GM06990 (cell line): ENCODE measurements at regions not wholly inside any gene's neighbourhood (a gene's known extent, or its start where the extent isn't known, plus 50 kb on each side); places are given as distances from the start of the nearest gene placed in this dataset.

Experiments
- DNase-seq: peaks from one replicate; pipeline ENCODE4 v3.0.0-alpha.2; 2011; ENCODE audit not compliant: insufficient read length; ENCODE audit errors: extremely low read depth
- H3K27me3 ChIP-seq: replicated peaks from 2 replicates; pipeline ENCODE4 v1.6.0; 2011; ENCODE audit warnings: low read length; ENCODE audit not compliant: control insufficient read depth, insufficient read depth
- H3K36me3 ChIP-seq: 2 replicates; pipeline ENCODE4 v1.5.1; 2011; ENCODE audit warnings: low read length; ENCODE audit not compliant: control insufficient read depth, insufficient read depth
- H3K4me3 ChIP-seq: replicated peaks from 2 replicates; pipeline ENCODE4 v1.5.1; 2011; ENCODE audit warnings: low read depth, mild to moderate bottlenecking, control low read depth, low read length
- TF ChIP-seq, protein P1 (sequence below): IDR thresholded peaks from 2 replicates; pipeline ENCODE4 v1.5.1; 2011; ENCODE audit warnings: low read length, control low read depth, mild to moderate bottlenecking, inconsistent platforms; ENCODE audit not compliant: insufficient read depth, poor library complexity, severe bottlenecking

DNA sequence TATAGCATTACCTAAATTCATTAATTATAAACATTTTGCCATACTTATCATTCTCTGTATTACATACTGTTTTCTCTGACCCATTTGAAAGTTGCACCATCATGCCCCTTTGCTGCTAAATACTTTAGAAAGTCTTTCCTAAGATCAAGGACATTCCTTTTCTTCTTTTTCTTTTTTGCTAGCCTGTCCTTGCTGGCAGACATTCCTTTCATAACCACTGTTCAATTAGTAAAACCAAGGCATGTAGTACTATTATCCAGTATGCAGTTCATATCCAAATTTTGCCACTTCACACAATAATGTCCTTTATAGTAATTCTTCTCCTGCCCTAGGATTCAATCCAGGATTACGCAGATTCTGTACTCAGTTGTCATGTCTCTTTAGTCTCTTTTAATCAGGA, 321.0 kb upstream of the C2CD4B start:
- DNase-seq = no peak
- peaks cover 1% of the 10 kb centered on the region; the same call in 1 of the 2 replicates for H3K27me3 ChIP-seq
- H3K36me3 ChIP-seq = no peaks in the 10 kb centered on the region
- TF ChIP-seq, protein P1, sequence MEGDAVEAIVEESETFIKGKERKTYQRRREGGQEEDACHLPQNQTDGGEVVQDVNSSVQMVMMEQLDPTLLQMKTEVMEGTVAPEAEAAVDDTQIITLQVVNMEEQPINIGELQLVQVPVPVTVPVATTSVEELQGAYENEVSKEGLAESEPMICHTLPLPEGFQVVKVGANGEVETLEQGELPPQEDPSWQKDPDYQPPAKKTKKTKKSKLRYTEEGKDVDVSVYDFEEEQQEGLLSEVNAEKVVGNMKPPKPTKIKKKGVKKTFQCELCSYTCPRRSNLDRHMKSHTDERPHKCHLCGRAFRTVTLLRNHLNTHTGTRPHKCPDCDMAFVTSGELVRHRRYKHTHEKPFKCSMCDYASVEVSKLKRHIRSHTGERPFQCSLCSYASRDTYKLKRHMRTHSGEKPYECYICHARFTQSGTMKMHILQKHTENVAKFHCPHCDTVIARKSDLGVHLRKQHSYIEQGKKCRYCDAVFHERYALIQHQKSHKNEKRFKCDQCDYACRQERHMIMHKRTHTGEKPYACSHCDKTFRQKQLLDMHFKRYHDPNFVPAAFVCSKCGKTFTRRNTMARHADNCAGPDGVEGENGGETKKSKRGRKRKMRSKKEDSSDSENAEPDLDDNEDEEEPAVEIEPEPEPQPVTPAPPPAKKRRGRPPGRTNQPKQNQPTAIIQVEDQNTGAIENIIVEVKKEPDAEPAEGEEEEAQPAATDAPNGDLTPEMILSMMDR = no peak
- no peak overlapping the region for H3K4me3 ChIP-seq

DNA sequence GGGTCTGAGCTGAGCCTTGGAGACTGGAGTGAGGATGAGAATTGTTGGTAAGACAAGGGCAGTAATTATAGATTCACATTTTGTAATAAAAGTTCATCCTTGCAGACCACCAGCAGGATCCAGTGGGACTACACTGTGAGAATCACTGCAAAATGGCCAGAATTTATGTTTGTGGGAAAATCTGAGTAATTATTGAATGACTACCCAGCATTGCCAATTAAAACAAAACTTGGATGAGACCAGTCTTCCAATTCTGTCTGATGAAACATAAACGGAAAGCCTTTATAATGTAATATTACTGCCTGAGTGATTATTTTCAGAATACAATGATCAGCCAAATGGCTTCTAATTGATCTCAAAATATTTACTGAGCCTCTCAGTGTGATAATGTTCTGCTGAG, 323.3 kb upstream of the C2CD4B start:
- Histone ChIP-seq H3K36me3 (no peaks in the 10 kb centered on the region), H3K27me3 (peaks cover 1% of the 10 kb centered on the region; the same call in 1 of the 2 replicates), H3K4me3 (no peak overlapping the region)
- no peak for DNase-seq
- TF ChIP-seq, protein P1 = no peak

DNA sequence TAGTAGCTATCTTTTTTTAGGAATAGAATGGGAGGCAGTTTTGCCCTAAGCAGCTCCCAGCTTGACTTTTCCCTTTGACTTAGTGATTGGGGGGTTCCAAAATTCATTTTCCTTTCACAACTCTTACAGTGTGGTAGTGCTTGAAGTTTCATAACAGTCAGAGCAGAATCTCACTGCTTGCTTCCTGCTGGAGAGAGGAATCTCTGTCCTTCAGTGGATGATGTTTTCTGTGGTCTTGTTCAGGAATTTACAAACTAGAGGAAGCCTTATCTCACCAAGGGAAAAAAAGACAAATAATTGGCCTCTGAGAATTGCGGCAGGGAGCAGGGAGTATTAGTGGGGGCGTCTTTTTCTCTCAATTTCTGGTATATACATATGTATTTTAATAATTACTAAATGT, 326.6 kb upstream of the C2CD4B start:
- Histone ChIP-seq H3K36me3 (no peaks in the 10 kb centered on the region), H3K4me3 (no peak overlapping the region), H3K27me3 (no peaks in the 10 kb centered on the region; the same call in 1 of the 2 replicates)
- TF ChIP-seq, protein P1 = no peak
- DNase-seq = no peak

DNA sequence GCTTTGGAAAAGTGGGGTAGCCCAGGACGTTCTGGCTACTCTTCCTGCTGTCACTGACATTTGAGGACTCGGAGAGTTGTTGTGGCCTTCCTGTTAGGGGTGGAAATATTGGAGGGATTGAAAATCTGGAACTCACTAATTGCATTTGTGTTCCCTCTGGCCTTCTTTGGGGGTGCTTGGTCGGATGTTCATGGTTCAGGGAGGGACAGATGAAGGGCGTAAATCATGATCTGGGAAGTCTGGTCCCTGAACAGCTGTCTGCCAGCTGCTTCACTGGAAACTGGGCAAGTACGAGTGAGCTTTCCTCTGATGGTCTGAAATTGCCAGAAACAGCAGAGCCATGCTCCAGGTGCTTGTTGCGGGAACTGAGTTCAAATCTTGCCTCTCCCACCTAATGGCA, 327.8 kb upstream of the C2CD4B start:
- Histone ChIP-seq H3K36me3 (no peaks in the 10 kb centered on the region), H3K4me3 (no peak overlapping the region), H3K27me3 (no peaks in the 10 kb centered on the region; the same call in 1 of the 2 replicates)
- DNase-seq = no peak
- TF ChIP-seq, protein P1 = no peak

DNA sequence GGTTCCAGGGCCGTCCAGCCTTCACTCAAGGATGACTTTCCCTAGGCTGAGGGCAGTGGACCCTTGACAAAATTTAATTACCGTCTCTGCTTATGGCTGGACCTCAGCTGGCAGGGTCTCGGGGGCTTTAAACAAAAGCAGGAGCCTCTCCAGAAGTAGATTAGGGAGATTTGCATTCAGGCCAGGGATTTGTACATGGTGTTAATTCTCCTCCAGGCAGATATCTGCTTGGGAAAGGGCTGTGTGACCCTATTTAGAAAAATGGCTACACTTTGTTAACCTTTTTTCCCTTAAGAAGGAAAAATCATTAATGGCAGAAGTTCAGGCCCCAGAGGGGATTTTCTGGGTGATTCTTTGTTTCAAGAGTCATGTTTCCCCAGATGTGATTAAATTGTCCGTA, 329.1 kb upstream of the C2CD4B start:
- TF ChIP-seq, protein P1 = no peak
- no peaks in the 10 kb centered on the region for H3K36me3 ChIP-seq
- no peaks in the 10 kb centered on the region; the same call in 1 of the 2 replicates for H3K27me3 ChIP-seq
- no peak for DNase-seq
- H3K4me3 ChIP-seq = no peak overlapping the region

DNA sequence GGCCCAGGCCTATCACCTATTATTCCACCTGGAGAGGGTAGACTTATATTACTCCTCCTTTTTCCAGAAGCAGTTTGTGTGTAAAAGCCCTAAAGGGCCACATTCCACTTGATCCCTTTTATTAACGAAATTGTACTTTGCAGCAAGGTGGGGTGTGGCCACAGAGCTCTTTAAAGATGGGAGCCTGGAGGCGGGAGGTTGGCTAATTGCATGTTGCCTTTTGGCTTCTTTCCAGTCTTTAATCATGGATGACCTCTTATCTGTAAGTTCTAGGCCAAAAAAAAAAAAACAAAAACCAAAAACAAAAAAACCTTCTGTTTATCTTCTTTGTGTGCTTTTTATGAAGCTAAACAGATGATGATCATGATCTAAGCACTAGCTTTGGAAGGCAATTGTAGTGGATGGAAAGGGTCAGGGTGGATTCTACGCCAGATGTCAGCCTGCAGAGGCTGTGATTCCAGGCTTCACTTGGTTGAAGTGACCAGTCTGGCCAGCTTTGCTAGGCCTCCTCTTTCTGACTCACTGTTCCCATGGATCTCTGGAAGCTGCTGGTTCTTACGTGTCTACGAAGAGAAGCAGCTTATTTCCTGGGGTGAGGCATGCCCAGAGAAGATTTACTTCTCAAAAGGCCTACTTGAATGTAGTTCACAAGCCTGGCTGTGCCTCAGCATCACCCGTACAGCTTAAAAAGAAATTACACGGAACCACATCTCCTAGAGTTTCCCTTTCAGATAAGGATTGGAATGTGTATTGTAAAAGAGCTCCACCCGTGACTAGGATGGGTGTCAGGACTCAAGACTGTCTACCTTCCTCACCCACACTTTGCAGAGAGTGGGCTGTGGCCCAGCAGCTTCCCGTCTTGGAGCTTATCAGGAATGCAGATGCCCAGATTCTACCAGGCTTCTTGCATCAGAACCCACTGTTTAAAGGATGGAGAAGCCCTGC, 330.9 kb upstream of the C2CD4B start:
- Histone ChIP-seq H3K36me3 (no peaks in the 10 kb centered on the region), H3K4me3 (no peak overlapping the region), H3K27me3 (no peaks in the 10 kb centered on the region; the same call in 1 of the 2 replicates)
- no peak for DNase-seq
- TF ChIP-seq, protein P1 = no peak
